ENCODE measurements at regions not wholly inside any gene's neighbourhood (a gene's known extent, or its start where the extent isn't known, plus 50 kb on each side); places are given as distances from the start of the nearest gene placed in this dataset.

GRCh38 chr11:98766903-98767302 lies 253.8 kb upstream of the CNTN5 start:
- no peak overlapping the region for H3K9ac ChIP-seq (ENCODE audit: low read depth, low read length)
- H3K4ac ChIP-seq (ENCODE audit: low read depth, low read length): no peak overlapping the region
- H3K23ac ChIP-seq (ENCODE audit: low read depth, low read length): no peak overlapping the region
- intact Hi-C loops (cut with micrococcal nuclease) (no loop called here), in situ Hi-C loops (cut with MboI; ENCODE audit: low sequenced_read_pairs) (no loop called here), dilution Hi-C loops (cut with HindIII; ENCODE audit: low sequenced_read_pairs, unreplicated experiment) (no loop called here)
- H2AFZ ChIP-seq (replicated peaks; ENCODE audit: low read length, poor library complexity): no peak overlapping the region
- no peaks in the 10 kb centered on the region for H3K9me1 ChIP-seq (ENCODE audit: insufficient read depth, low read length)
- H3K27ac ChIP-seq (ENCODE audit: insufficient read depth, low read length): no peak overlapping the region
- H4K20me1 ChIP-seq (ENCODE audit: insufficient read depth, low read length): no peaks in the 10 kb centered on the region
- no peak overlapping the region for H2AK9ac ChIP-seq (replicated peaks; ENCODE audit: low read depth, low read length, poor library complexity)
- H3K14ac ChIP-seq (replicated peaks; ENCODE audit: low read depth, low read length): no peak overlapping the region
- H3K18ac ChIP-seq (ENCODE audit: low read depth, low read length): no peak overlapping the region
- no peaks in the 10 kb centered on the region for H3K79me1 ChIP-seq (ENCODE audit: low read depth in 1 of 2, low read length in 2 of 2)
- H4K91ac ChIP-seq (ENCODE audit: insufficient read depth, low read depth, low read length): no peak overlapping the region
- ATAC-seq (ENCODE audit: low read depth) (no peak), DNase-seq (no peak)
- BruUV-seq (replicated peaks): no TSS peak
- no peaks in the 10 kb centered on the region for H3K36me3 ChIP-seq (ENCODE audit: control insufficient read depth, insufficient read depth, low read length)
- peaks cover 12% of the 10 kb centered on the region for H3K9me3 ChIP-seq (ENCODE audit: control insufficient read depth, insufficient read depth, low read length)
- H2BK20ac ChIP-seq (ENCODE audit: low read depth, low read length): no peak overlapping the region
- H2BK5ac ChIP-seq (ENCODE audit: low read depth, low read length, poor library complexity, severe bottlenecking): no peak overlapping the region
- no peaks in the 10 kb centered on the region for H3K4me1 ChIP-seq (ENCODE audit: control insufficient read depth, insufficient read depth, low read length)
- no peaks in the 10 kb centered on the region for H3K27me3 ChIP-seq (ENCODE audit: control insufficient read depth, insufficient read depth, low read length)
- WGBS, 2 experiments (ENCODE audit: extremely low coverage in 2 of 2, insufficient read length in 1 of 2): no CpG with 5 or more reads among the region's 2 CpGs
- no peak overlapping the region for H3K56ac ChIP-seq (ENCODE audit: extremely low read depth, insufficient read depth, low read length)
- H4K8ac ChIP-seq (ENCODE audit: low read depth in 2 of 2, low read length in 2 of 2): no peak overlapping the region
- TF ChIP-seq NFE2L2 (IDR thresholded peaks at IDR 0.05; ENCODE audit: low read depth, low read length) (no peak), ELK1 (IDR thresholded peaks at IDR 0.05; ENCODE audit: borderline replicate concordance, low read depth, low read length) (no peak), BHLHE40 (IDR thresholded peaks at IDR 0.05; ENCODE audit: low read depth, low read length) (no peak), USF2 (IDR thresholded peaks at IDR 0.05; ENCODE audit: low read depth, low read length) (no peak), CTCF (conservative IDR thresholded peaks at IDR 0.05; ENCODE audit: low read depth, low read length) (no peak), SMC3 (IDR thresholded peaks at IDR 0.05; ENCODE audit: low read depth, low read length) (no peak), RCOR1 (IDR thresholded peaks at IDR 0.05; ENCODE audit: insufficient replicate concordance, low read length) (no peak), FOS (IDR thresholded peaks at IDR 0.05; ENCODE audit: low read depth, low read length) (no peak), CHD1 (IDR thresholded peaks at IDR 0.05; ENCODE audit: low read depth, low read length) (no peak), MAZ (IDR thresholded peaks at IDR 0.05; ENCODE audit: borderline replicate concordance, low read depth, low read length) (no peak), MXI1 (IDR thresholded peaks at IDR 0.05; ENCODE audit: borderline replicate concordance, low read depth, low read length) (no peak), POLR2A (IDR thresholded peaks at IDR 0.05; ENCODE audit: low read depth, low read length) (no peak), RFX5 (IDR thresholded peaks at IDR 0.05; ENCODE audit: low read depth, low read length) (no peak), MAFK (IDR thresholded peaks at IDR 0.05; ENCODE audit: low read depth, low read length) (no peak), RAD21 (IDR thresholded peaks at IDR 0.05; ENCODE audit: low read length) (no peak), CEBPB (IDR thresholded peaks at IDR 0.05; ENCODE audit: low read depth, low read length) (no peak)
- H3K4me2 ChIP-seq (ENCODE audit: low read depth, low read length): no peak overlapping the region
- H2BK15ac ChIP-seq (ENCODE audit: low read depth, low read length): no peak overlapping the region
- H2AK5ac ChIP-seq (ENCODE audit: low read depth, low read length): no peak overlapping the region
- H4K5ac ChIP-seq (ENCODE audit: low read depth, low read length): no peak overlapping the region
- POLR2A ChIA-PET (ENCODE audit: unreplicated experiment): no interaction called here
- no peak overlapping the region for H3K4me3 ChIP-seq (ENCODE audit: insufficient read depth, low read depth, low read length)
- CTCF ChIA-PET: no interaction called here
- H2BK120ac ChIP-seq (ENCODE audit: low read depth, low read length): no peak overlapping the region

All from IMR-90 (cell line).